ENCODE measurements at regions not wholly inside any gene's neighbourhood (a gene's known extent, or its start where the extent isn't known, plus 50 kb on each side); places are given as distances from the start of the nearest gene placed in this dataset.

DNA sequence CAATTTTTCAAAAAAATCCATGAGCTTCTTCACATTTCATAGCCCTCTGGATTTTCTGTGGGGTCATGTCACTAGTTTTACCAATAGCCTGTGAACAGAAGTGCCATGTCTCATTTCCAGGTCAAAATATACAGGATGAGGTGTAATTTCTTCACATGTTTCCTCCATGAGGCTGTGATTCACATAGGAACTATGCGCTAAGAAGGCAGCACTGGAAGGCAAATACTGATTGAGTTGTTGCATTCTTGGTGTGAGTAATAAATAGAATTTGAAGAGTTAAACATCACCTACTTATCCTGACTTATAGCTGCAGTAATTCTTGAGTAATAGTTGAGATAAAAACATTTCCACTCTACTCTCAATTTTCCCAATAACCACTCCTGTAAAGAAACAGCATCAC lies 442.3 kb downstream of the HAO1 start:
- intact Hi-C loops (cut with DNase I; ENCODE audit: low total_unique reads), result no loop called here
- no peak overlapping the region for H3K27ac ChIP-seq

DNA sequence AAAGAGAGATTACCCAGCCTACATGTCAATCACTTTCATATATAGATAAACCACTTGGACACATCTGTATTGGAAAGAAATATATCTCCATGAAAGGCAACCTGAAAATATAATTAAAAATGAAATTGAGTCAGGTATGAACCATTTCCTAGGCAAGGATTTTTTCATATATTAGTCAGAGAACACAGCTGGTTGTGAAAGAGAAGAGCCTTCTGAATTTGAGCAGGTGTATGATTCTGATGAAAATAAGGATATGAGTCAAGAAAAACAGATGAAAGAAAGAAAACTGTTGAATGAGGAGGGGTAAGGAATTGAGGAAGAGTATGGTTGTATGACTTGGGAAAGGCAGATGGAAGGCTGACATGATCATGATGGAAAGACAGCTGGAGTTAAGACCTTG lies 441.1 kb downstream of the HAO1 start:
- Histone ChIP-seq H3K9me3 (no peaks in the 10 kb centered on the region), H3K4me3 (no peak overlapping the region), H3K27me3 (no peaks in the 10 kb centered on the region), H3K36me3 (no peaks in the 10 kb centered on the region), H3K4me1 (no peaks in the 10 kb centered on the region), H3K27ac (no peak overlapping the region)
- in situ Hi-C loops (cut with MboI; ENCODE audit: low sequenced_read_pairs in 4 of 4) (loop anchor here in 1 of 4 donors (25.0 kb wide), 1 partner anchor 88 kb away; no protein-coding TSS in a partner anchor), intact Hi-C loops (cut with DNase I; ENCODE audit: low total_unique reads) (no loop called here)
- ATAC-seq (no peak), DNase-seq (no peak)
- TF ChIP-seq POLR2A (IDR thresholded peaks at IDR 0.05), result no peak

More for the DNA sequence above, 442.3 kb downstream of the HAO1 start:
- H3K27me3 ChIP-seq, result no peaks in the 10 kb centered on the region
- DNase-seq (no peak), ATAC-seq (no peak)
- no peaks in the 10 kb centered on the region for H3K9me3 ChIP-seq
- no peaks in the 10 kb centered on the region for H3K4me1 ChIP-seq
- TF ChIP-seq, protein P1, sequence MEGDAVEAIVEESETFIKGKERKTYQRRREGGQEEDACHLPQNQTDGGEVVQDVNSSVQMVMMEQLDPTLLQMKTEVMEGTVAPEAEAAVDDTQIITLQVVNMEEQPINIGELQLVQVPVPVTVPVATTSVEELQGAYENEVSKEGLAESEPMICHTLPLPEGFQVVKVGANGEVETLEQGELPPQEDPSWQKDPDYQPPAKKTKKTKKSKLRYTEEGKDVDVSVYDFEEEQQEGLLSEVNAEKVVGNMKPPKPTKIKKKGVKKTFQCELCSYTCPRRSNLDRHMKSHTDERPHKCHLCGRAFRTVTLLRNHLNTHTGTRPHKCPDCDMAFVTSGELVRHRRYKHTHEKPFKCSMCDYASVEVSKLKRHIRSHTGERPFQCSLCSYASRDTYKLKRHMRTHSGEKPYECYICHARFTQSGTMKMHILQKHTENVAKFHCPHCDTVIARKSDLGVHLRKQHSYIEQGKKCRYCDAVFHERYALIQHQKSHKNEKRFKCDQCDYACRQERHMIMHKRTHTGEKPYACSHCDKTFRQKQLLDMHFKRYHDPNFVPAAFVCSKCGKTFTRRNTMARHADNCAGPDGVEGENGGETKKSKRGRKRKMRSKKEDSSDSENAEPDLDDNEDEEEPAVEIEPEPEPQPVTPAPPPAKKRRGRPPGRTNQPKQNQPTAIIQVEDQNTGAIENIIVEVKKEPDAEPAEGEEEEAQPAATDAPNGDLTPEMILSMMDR (IDR thresholded peaks at IDR 0.05 in 4 of 5, conservative IDR thresholded peaks at IDR 0.05 in 1 of 5), result no peak
- TF ChIP-seq POLR2A (IDR thresholded peaks at IDR 0.05), result no peak
- in situ Hi-C loops (cut with MboI; ENCODE audit: low sequenced_read_pairs in 4 of 4), result loop anchor here in 1 of 4 donors (25.0 kb wide), 1 partner anchor 89 kb away; no protein-coding TSS in a partner anchor
- no peaks in the 10 kb centered on the region for H3K36me3 ChIP-seq
- H3K4me3 ChIP-seq, result no peak overlapping the region

DNA sequence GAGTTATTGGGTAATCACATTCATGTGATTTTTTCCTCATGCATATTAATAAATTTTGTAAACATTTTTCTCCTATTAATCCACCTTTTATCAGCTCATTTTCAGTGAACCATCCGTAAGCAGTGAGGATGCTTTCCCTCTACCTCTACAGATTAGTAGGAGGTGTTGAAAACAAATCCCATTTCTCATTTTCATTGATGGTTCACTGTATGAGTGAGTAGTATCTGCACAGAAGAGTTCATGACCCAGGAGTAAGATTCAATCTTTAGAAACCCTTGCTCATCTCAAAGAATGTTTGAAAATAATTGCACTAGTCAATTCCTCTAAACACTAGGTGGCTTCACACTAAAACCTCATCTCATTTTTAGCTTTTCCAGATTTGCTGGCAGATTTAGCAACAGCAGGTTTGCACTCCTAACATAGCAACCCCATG lies 440.0 kb downstream of the HAO1 start:
- Histone ChIP-seq H3K4me1 (no peaks in the 10 kb centered on the region), H3K27ac (no peak overlapping the region), H3K36me3 (no peaks in the 10 kb centered on the region), H3K4me3 (no peak overlapping the region), H3K27me3 (no peaks in the 10 kb centered on the region), H3K9me3 (no peaks in the 10 kb centered on the region)
- no peak for TF ChIP-seq POLR2A (IDR thresholded peaks at IDR 0.05)
- TF ChIP-seq, protein P1 (IDR thresholded peaks at IDR 0.05 in 4 of 5, conservative IDR thresholded peaks at IDR 0.05 in 1 of 5), result no peak
- DNase-seq, result no peak
- no peak for ATAC-seq
- in situ Hi-C loops (cut with MboI; ENCODE audit: low sequenced_read_pairs in 4 of 4), result no loop called here
- intact Hi-C loops (cut with DNase I; ENCODE audit: low total_unique reads), result no loop called here

DNA sequence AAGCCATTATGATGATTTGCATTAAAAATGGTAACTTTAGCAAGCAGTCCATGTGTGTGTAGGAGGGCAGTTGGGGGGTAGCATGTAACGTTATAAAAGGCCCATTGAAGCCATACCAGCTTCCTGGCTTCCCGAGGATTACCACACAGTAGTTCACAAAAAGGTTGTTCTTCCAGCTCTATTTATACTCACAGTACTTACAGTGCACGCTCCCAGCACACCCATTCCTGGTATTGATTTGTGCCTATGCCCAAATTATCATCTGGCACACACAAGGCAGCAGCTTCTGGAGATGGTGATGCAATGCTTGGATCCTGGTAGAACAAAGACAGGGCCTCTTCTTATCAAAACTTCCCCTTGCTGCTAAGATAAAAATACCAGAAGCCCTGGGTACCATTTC lies 436.8 kb downstream of the HAO1 start:
- no peaks in the 10 kb centered on the region for H3K36me3 ChIP-seq
- no peak for ATAC-seq
- H3K27me3 ChIP-seq, result no peaks in the 10 kb centered on the region
- no peak overlapping the region for H3K4me3 ChIP-seq
- TF ChIP-seq, protein P1 (IDR thresholded peaks at IDR 0.05 in 4 of 5, conservative IDR thresholded peaks at IDR 0.05 in 1 of 5), result no peak
- TF ChIP-seq POLR2A (IDR thresholded peaks at IDR 0.05), result no peak
- no peaks in the 10 kb centered on the region for H3K4me1 ChIP-seq
- H3K27ac ChIP-seq, result no peak overlapping the region
- no peak for DNase-seq
- H3K9me3 ChIP-seq, result no peaks in the 10 kb centered on the region
- intact Hi-C loops (cut with DNase I; ENCODE audit: low total_unique reads) (no loop called here), in situ Hi-C loops (cut with MboI; ENCODE audit: low sequenced_read_pairs in 4 of 4) (no loop called here)

DNA sequence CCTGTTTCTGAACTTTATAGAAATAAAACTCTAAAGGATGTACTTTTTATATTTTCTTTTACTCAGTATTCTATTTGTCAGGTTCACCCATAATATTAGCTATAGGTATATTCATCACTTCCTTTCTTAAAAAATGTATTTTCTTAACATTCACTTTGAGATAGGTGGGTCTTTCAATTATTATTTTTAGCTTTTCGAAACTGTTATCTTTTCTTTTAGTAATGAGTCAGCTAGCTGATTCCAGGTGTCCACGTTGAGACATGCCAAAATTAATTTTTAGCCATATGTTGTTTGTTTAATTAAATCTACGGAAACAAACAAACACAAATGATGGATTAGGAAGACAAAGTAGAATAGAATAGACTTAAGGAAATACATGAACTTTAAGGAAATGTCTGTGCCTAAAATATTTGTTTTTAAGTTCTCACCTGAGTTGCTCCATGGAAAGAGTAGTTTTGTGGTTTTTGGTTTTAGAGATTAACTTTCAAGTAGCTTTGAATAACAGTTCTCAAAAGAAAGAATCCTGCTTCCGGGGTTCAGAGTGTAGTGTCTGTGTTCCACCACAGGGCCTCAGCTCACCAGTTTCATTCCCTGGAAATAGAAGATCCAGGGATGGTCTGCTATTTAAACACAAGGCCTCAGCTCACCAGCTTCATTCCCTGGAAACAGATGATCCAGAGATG lies 435.0 kb downstream of the HAO1 start:
- intact Hi-C loops (cut with DNase I; ENCODE audit: low total_unique reads), result no loop called here

More for the DNA sequence above, 435.0 kb downstream of the HAO1 start:
- Histone ChIP-seq H3K27me3 (no peaks in the 10 kb centered on the region), H3K4me1 (no peaks in the 10 kb centered on the region), H3K9me3 (no peaks in the 10 kb centered on the region), H3K4me3 (no peak overlapping the region), H3K27ac (no peak overlapping the region), H3K36me3 (no peaks in the 10 kb centered on the region)
- in situ Hi-C loops (cut with MboI; ENCODE audit: low sequenced_read_pairs in 4 of 4), result no loop called here
- TF ChIP-seq, protein P1 (IDR thresholded peaks at IDR 0.05 in 4 of 5, conservative IDR thresholded peaks at IDR 0.05 in 1 of 5), result no peak
- TF ChIP-seq POLR2A (IDR thresholded peaks at IDR 0.05), result no peak
- ATAC-seq (no peak), DNase-seq (no peak)
